C4-2B (cell line): ENCODE measurements at regions not wholly inside any gene's neighbourhood (a gene's known extent, or its start where the extent isn't known, plus 50 kb on each side); places are given as distances from the start of the nearest gene placed in this dataset.
A peak's percentile ranks its signal among the peaks of the same experiment; 100 is the strongest.

Experiments used
- H3K27ac ChIP-seq: fragments of 450-650 bp; 2 replicates; pipeline ENCODE4 v1.5.1; 2017
- CTCF ChIP-seq: fragments of 450-650 bp; conservative IDR thresholded peaks from 2 replicates; pipeline ENCODE4 v1.5.1; 2017; ENCODE audit warnings: mild to moderate bottlenecking
- ZFX ChIP-seq: fragments of 450-650 bp; IDR thresholded peaks from 2 replicates; pipeline ENCODE4 v1.6.1; 2017

GRCh38 chr3:141418751-141419150 lies 50.4 kb downstream of the ZBTB38 start:
- no peak overlapping the region; the same call in 1 of the 2 replicates for H3K27ac ChIP-seq

GRCh38 chr3:141419946-141420345 lies 51.6 kb downstream of the ZBTB38 start:
- TF ChIP-seq CTCF (no peak), ZFX (no peak)
- H3K27ac ChIP-seq = no peak overlapping the region

More at GRCh38 chr3:141418751-141419150, 50.4 kb downstream of the ZBTB38 start:
- no peak for TF ChIP-seq CTCF
- no peak for TF ChIP-seq ZFX

- TF ChIP-seq ZFX (no peak), CTCF (no peak)
- H3K27ac ChIP-seq = no peak overlapping the region
Measured at GRCh38 chr3:141421186-141421585, 52.9 kb downstream of the ZBTB38 start.

- TF ChIP-seq CTCF (no peak), ZFX (no peak)
- H3K27ac ChIP-seq = no peak overlapping the region
Measured at GRCh38 chr3:141421639-141422319, 53.5 kb downstream of the ZBTB38 start.

- H3K27ac ChIP-seq = no peak overlapping the region
- no peak for TF ChIP-seq CTCF
Measured at GRCh38 chr3:141422961-141423582, 54.8 kb downstream of the ZBTB38 start.

- peak overlapping the region; percentile 47 for H3K27ac ChIP-seq
- TF ChIP-seq ZFX (no peak), CTCF (no peak)
Measured at GRCh38 chr3:141425523-141426233, 57.4 kb downstream of the ZBTB38 start.
